ENCODE measurements at regions not wholly inside any gene's neighbourhood (a gene's known extent, or its start where the extent isn't known, plus 50 kb on each side); places are given as distances from the start of the nearest gene placed in this dataset.

DNA sequence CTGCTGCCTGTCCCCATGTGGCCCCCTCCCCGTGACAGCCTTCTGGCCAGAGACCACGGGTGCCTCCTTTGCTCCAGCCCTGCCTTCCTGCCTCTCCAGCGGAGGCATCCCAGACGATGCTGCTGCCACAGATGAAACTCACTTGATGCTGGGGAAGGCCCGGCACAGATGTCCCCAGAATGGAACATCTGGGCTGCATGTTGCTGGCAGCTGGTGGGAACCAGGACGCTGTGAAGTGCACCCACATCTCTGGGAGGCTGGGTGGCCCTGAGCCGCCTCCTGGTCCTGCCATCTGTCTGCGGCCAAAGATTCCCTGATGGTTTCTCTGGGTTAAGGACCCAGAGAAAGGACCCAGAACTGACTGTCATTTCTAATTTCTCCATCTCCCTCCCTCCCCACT, 51.9 kb upstream of the PTPRS start:
- peak; percentile 83 for DNase-seq

DNA sequence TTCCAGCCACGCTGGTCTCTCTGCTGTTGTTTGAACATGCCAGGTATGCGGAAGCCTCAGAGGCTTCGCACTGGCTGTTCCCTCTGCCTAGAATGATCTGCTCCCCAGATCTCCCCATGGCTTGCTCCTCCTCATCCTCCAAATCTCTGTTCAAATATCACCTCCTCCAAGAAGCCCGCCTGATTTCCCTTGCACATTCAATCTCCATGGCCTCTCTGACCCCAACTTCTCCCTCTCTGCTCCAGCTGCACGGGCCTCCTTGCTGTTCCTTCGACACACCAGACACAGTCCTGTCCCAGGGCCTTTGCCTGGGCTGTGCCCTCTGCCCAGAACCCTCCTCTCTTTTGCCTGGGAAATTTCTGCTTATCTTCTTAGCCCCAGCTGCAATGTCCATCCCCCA, 52.5 kb upstream of the PTPRS start:
- DNase-seq, result no peak

DNA sequence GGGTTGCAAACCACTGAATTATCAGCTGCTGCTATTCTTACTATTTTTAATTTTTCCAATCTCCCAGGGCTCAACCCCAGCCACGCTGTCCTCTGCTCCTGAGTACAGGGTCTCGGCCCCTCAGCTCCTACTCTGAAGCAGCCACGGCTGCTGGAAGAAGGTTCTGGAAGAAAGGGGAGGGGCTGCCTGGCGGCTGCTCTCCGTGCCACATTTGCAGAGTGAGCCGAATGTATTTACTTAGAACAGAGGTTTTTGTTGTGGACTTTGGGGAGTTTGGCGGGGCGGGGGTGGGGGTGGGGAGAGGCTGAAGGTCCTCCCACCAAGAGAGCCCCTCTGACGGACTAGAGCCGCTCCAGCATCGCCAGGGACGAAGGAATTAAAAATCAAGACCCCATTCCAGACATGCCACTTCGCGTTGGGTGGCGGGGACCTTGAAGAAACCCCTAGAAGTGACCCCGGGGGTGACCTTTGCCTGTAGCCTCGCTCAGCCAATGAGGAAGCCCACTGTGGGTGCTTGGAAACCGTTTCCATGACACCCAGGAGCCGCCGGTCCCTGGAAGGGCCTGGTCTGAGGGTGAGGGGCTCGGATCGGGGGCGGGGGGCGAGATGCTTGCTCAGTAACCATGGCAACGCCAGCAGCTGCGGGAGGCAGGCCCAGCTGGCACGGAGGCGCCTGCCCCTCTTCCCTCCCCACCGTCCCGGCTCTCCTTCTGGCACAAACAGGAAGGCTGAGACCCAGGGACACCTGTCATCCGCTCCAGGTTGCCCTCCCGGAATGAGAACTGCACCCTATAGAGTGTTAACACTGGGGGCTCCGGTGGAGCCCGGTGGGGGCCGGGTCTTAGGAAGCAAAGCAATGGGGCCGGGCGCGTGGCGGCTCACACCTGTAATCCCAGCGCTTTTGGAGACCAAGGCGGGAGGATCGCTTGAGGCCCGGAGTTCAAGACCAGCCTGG, 54.2 kb upstream of the PTPRS start:
- peak; percentile 57 for DNase-seq

- no peak for DNase-seq
These were observed 54.9 kb upstream of the PTPRS start for GRCh38 chr19:5395556-5395955.

- DNase-seq, result peak; percentile 57
These were observed 55.7 kb upstream of the PTPRS start for GRCh38 chr19:5396096-5396939.

DNA sequence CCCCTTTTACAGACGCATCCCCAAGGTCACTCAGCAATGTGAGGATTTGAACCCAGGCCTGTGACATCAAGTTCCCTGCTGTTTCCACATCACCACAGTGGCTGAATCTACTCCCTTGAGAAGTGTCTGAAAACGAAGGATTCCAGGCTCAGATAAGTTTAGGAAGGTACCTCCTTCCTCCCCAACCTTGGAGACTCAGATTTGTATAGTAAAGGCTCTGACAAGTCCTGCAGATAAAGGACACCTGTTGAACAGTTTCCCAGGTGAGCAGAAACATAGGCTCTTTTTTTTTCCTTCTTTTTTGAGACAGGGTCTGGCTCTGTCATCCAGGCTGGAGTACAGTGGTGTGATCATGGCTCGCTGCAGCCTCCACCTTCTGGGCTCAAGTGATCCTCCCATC, 56.4 kb upstream of the PTPRS start:
- no peak for DNase-seq

- DNase-seq, result no peak
These were observed 57.2 kb upstream of the ZNRF4 start for GRCh38 chr19:5397804-5398692.

DNA sequence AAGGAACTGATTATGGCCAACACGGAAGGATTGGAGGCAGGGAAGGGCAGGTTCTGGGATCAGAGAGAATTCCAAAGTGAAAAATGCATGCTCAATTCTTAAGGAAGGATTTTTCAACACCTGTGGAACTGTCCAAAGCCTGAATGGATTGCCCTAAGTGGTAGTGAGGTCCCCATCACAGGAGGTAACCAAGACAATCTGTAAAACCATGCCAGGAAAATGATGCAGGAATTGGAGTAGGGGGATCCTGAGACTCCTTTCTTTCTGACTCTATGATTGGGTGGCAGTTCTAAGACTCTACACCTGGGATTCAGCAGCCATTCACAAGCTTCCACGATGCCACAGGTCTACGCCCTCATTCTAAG, 56.5 kb upstream of the ZNRF4 start:
- no peak for DNase-seq

- no peak for DNase-seq
These were observed 51.1 kb upstream of the ZNRF4 start for GRCh38 chr19:5403968-5404640.
